ENCODE measurements at regions not wholly inside any gene's neighbourhood (a gene's known extent, or its start where the extent isn't known, plus 50 kb on each side); places are given as distances from the start of the nearest gene placed in this dataset.

- no peak overlapping the region for H3K4ac ChIP-seq (ENCODE audit: low read depth, low read length)
- H3K4me1 ChIP-seq (ENCODE audit: control insufficient read depth, insufficient read depth, low read length) = no peaks in the 10 kb centered on the region
- no peak overlapping the region for H2BK5ac ChIP-seq (ENCODE audit: low read depth, low read length, poor library complexity, severe bottlenecking)
- no peaks in the 10 kb centered on the region for H3K36me3 ChIP-seq (ENCODE audit: control insufficient read depth, insufficient read depth, low read length)
- dilution Hi-C loops (cut with HindIII; ENCODE audit: low sequenced_read_pairs, unreplicated experiment) (no loop called here), in situ Hi-C loops (cut with MboI; ENCODE audit: low sequenced_read_pairs) (no loop called here), intact Hi-C loops (cut with micrococcal nuclease) (no loop called here)
- H3K14ac ChIP-seq (replicated peaks; ENCODE audit: low read depth, low read length) = no peak overlapping the region
- H2AK9ac ChIP-seq (replicated peaks; ENCODE audit: low read depth, low read length, poor library complexity) = no peak overlapping the region
- no peak overlapping the region for H3K9ac ChIP-seq (ENCODE audit: low read depth, low read length)
- H4K20me1 ChIP-seq (ENCODE audit: insufficient read depth, low read length) = no peaks in the 10 kb centered on the region
- no TSS peak for BruUV-seq (replicated peaks)
- no peak overlapping the region for H2BK120ac ChIP-seq (ENCODE audit: low read depth, low read length)
- H3K9me3 ChIP-seq (ENCODE audit: control insufficient read depth, insufficient read depth, low read length) = no peaks in the 10 kb centered on the region; the same call in 1 of the 2 replicates
- WGBS, 2 experiments (ENCODE audit: extremely low coverage in 2 of 2, insufficient read length in 1 of 2) = no CpG with 5 or more reads among the region's 1 CpG
- H2BK20ac ChIP-seq (ENCODE audit: low read depth, low read length) = no peak overlapping the region
- ATAC-seq (ENCODE audit: low read depth) (no peak), DNase-seq (no peak)
- no peaks in the 10 kb centered on the region for H3K79me1 ChIP-seq (ENCODE audit: low read depth in 1 of 2, low read length in 2 of 2)
- no peak overlapping the region for H2AFZ ChIP-seq (replicated peaks; ENCODE audit: low read length, poor library complexity)
- no peak overlapping the region for H3K4me2 ChIP-seq (ENCODE audit: low read depth, low read length)
- H2BK15ac ChIP-seq (ENCODE audit: low read depth, low read length) = no peak overlapping the region
- H2AK5ac ChIP-seq (ENCODE audit: low read depth, low read length) = no peak overlapping the region
- ChIA-PET CTCF (no interaction called here), POLR2A (ENCODE audit: unreplicated experiment) (no interaction called here)
- no peak overlapping the region for H3K23ac ChIP-seq (ENCODE audit: low read depth, low read length)
- H4K5ac ChIP-seq (ENCODE audit: low read depth, low read length) = no peak overlapping the region
- H3K27me3 ChIP-seq (ENCODE audit: control insufficient read depth, insufficient read depth, low read length) = no peaks in the 10 kb centered on the region
- H3K18ac ChIP-seq (ENCODE audit: low read depth, low read length) = no peak overlapping the region
- H3K56ac ChIP-seq (ENCODE audit: extremely low read depth, insufficient read depth, low read length) = no peak overlapping the region
- H3K4me3 ChIP-seq (ENCODE audit: insufficient read depth, low read depth, low read length) = no peak overlapping the region
- no peaks in the 10 kb centered on the region for H3K9me1 ChIP-seq (ENCODE audit: insufficient read depth, low read length)
- no peak overlapping the region for H4K8ac ChIP-seq (ENCODE audit: low read depth in 2 of 2, low read length in 2 of 2)
- TF ChIP-seq MXI1 (IDR thresholded peaks at IDR 0.05; ENCODE audit: borderline replicate concordance, low read depth, low read length) (no peak), POLR2A (IDR thresholded peaks at IDR 0.05; ENCODE audit: low read depth, low read length) (no peak), SMC3 (IDR thresholded peaks at IDR 0.05; ENCODE audit: low read depth, low read length) (no peak), FOS (IDR thresholded peaks at IDR 0.05; ENCODE audit: low read depth, low read length) (no peak), MAFK (IDR thresholded peaks at IDR 0.05; ENCODE audit: low read depth, low read length) (no peak), BHLHE40 (IDR thresholded peaks at IDR 0.05; ENCODE audit: low read depth, low read length) (no peak), RAD21 (IDR thresholded peaks at IDR 0.05; ENCODE audit: low read length) (no peak), CHD1 (IDR thresholded peaks at IDR 0.05; ENCODE audit: low read depth, low read length) (no peak), CTCF (conservative IDR thresholded peaks at IDR 0.05; ENCODE audit: low read depth, low read length) (no peak), CEBPB (IDR thresholded peaks at IDR 0.05; ENCODE audit: low read depth, low read length) (no peak), RCOR1 (IDR thresholded peaks at IDR 0.05; ENCODE audit: insufficient replicate concordance, low read length) (no peak), MAZ (IDR thresholded peaks at IDR 0.05; ENCODE audit: borderline replicate concordance, low read depth, low read length) (no peak), RFX5 (IDR thresholded peaks at IDR 0.05; ENCODE audit: low read depth, low read length) (no peak), NFE2L2 (IDR thresholded peaks at IDR 0.05; ENCODE audit: low read depth, low read length) (no peak)
- TF ChIP-seq, protein P1, sequence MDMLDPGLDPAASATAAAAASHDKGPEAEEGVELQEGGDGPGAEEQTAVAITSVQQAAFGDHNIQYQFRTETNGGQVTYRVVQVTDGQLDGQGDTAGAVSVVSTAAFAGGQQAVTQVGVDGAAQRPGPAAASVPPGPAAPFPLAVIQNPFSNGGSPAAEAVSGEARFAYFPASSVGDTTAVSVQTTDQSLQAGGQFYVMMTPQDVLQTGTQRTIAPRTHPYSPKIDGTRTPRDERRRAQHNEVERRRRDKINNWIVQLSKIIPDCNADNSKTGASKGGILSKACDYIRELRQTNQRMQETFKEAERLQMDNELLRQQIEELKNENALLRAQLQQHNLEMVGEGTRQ (IDR thresholded peaks at IDR 0.05; ENCODE audit: low read depth, low read length) = no peak
- TF ChIP-seq, protein P2, sequence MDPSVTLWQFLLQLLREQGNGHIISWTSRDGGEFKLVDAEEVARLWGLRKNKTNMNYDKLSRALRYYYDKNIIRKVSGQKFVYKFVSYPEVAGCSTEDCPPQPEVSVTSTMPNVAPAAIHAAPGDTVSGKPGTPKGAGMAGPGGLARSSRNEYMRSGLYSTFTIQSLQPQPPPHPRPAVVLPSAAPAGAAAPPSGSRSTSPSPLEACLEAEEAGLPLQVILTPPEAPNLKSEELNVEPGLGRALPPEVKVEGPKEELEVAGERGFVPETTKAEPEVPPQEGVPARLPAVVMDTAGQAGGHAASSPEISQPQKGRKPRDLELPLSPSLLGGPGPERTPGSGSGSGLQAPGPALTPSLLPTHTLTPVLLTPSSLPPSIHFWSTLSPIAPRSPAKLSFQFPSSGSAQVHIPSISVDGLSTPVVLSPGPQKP (IDR thresholded peaks at IDR 0.05; ENCODE audit: borderline replicate concordance, low read depth, low read length) = no peak
- H3K27ac ChIP-seq (ENCODE audit: insufficient read depth, low read length) = no peak overlapping the region
- no peak overlapping the region for H4K91ac ChIP-seq (ENCODE audit: insufficient read depth, low read depth, low read length)
Observed at GRCh38 chr11:97691061-97691460, 1301.2 kb downstream of the JRKL start.

Data from IMR-90 (cell line).